Hepatic stellate cell (primary cell): ENCODE measurements at regions not wholly inside any gene's neighbourhood (a gene's known extent, or its start where the extent isn't known, plus 50 kb on each side); places are given as distances from the start of the nearest gene placed in this dataset.
A peak's percentile ranks its signal among the peaks of the same experiment; 100 is the strongest.

Source experiments
- DNase-seq: peaks from one replicate; pipeline ENCODE4 v3.0.0; 2011; ENCODE audit warnings: low spot score

GRCh38 chr3:31249545-31249944, 283.2 kb upstream of the STT3B start:
- DNase-seq: no peak

GRCh38 chr3:31250116-31250777, 282.5 kb upstream of the STT3B start:
- no peak for DNase-seq

- no peak for DNase-seq
Observed at GRCh38 chr3:31251083-31251482, 281.6 kb upstream of the STT3B start.

- no peak for DNase-seq
Observed at GRCh38 chr3:31252216-31253185, 280.2 kb upstream of the STT3B start.

- DNase-seq: no peak
Observed at GRCh38 chr3:31253782-31254181, 278.9 kb upstream of the STT3B start.

GRCh38 chr3:31254483-31254882, 278.2 kb upstream of the STT3B start:
- no peak for DNase-seq

- no peak for DNase-seq
Observed at GRCh38 chr3:31255007-31255581, 277.6 kb upstream of the STT3B start.

GRCh38 chr3:31262201-31262600, 270.5 kb upstream of the STT3B start:
- DNase-seq: no peak

GRCh38 chr3:31263897-31264296, 268.8 kb upstream of the STT3B start:
- no peak for DNase-seq

GRCh38 chr3:31265646-31266428, 266.9 kb upstream of the STT3B start:
- DNase-seq: no peak

GRCh38 chr3:31268868-31269267, 263.9 kb upstream of the STT3B start:
- DNase-seq: no peak

- no peak for DNase-seq
Observed at GRCh38 chr3:31270010-31270409, 262.7 kb upstream of the STT3B start.

GRCh38 chr3:31274326-31275024, 258.2 kb upstream of the STT3B start:
- peak; percentile 26 for DNase-seq

GRCh38 chr3:31275038-31275572, 257.6 kb upstream of the STT3B start:
- DNase-seq: peak; percentile 41

- DNase-seq: no peak
Observed at GRCh38 chr3:31275583-31275982, 257.1 kb upstream of the STT3B start.

- peak; percentile 5 for DNase-seq
Observed at GRCh38 chr3:31277582-31277981, 255.1 kb upstream of the STT3B start.

- DNase-seq: no peak
Observed at GRCh38 chr3:31278532-31278931, 254.2 kb upstream of the STT3B start.

GRCh38 chr3:31284776-31285175, 247.9 kb upstream of the STT3B start:
- no peak for DNase-seq

- DNase-seq: no peak
Observed at GRCh38 chr3:31285833-31286486, 246.8 kb upstream of the STT3B start.

GRCh38 chr3:31288224-31288623, 244.5 kb upstream of the STT3B start:
- DNase-seq: no peak

GRCh38 chr3:31288641-31289100, 244.1 kb upstream of the STT3B start:
- DNase-seq: peak; percentile 12
